ENCODE measurements at regions not wholly inside any gene's neighbourhood (a gene's known extent, or its start where the extent isn't known, plus 50 kb on each side); places are given as distances from the start of the nearest gene placed in this dataset.

DNA sequence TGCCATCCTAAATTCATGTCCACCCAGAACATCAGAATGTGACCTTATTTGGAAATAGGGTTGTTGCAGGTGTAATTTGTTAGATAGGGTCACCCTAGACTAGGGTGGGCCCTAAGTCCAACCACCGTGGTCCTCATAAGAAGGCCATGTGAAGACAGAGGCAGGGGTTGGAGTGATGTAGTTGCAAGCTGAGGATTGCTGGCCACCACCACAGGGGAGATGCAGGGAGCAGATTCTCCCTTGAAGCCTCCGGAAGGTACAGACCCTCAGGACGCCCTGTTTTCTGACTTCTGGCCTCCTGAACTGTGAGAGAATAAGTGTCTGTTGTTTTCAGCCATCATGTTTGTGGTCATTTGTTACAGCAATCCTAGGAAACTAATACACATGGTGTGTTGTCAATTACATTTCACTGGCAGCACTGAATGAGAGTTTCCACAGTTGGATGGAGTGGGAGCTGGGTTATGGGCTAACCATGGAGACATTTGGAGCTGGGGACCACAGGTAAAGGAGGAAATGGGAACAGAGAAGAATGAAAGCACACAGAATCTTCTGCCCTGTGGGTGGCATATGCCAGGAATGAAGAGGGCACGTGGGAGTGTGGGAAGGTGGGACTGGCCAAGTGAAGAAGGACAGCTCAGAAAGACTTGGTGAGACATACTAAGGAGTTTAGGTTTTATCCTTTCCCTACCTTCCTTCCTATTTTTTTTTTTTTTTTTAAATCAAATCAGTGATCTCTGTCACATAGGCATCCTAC, 266.0 kb downstream of the MYCN start:
- Histone ChIP-seq H3K4ac (ENCODE audit: low read depth, low read length) (no peak overlapping the region), H4K20me1 (ENCODE audit: insufficient read depth, low read length) (no peaks in the 10 kb centered on the region), H3K4me2 (ENCODE audit: low read depth, low read length) (no peak overlapping the region), H2AK9ac (replicated peaks; ENCODE audit: low read depth, low read length, poor library complexity) (no peak overlapping the region), H4K5ac (ENCODE audit: low read depth, low read length) (no peak overlapping the region), H2BK20ac (ENCODE audit: low read depth, low read length) (no peak overlapping the region), H3K14ac (replicated peaks; ENCODE audit: low read depth, low read length) (no peak overlapping the region), H3K23ac (ENCODE audit: low read depth, low read length) (no peak overlapping the region), H4K8ac (ENCODE audit: low read depth in 2 of 2, low read length in 2 of 2) (no peak overlapping the region), H3K4me3 (ENCODE audit: insufficient read depth, low read depth, low read length) (no peak overlapping the region), H2BK120ac (ENCODE audit: low read depth, low read length) (no peak overlapping the region), H4K91ac (ENCODE audit: insufficient read depth, low read depth, low read length) (no peak overlapping the region), H3K27ac (ENCODE audit: insufficient read depth, low read length) (no peak overlapping the region), H3K18ac (ENCODE audit: low read depth, low read length) (no peak overlapping the region), H3K9me3 (ENCODE audit: control insufficient read depth, insufficient read depth, low read length) (peaks cover 41% of the 10 kb centered on the region), H2BK5ac (ENCODE audit: low read depth, low read length, poor library complexity, severe bottlenecking) (no peak overlapping the region), H3K36me3 (ENCODE audit: control insufficient read depth, insufficient read depth, low read length) (no peaks in the 10 kb centered on the region), H3K4me1 (ENCODE audit: control insufficient read depth, insufficient read depth, low read length) (no peaks in the 10 kb centered on the region), H2AK5ac (ENCODE audit: low read depth, low read length) (no peak overlapping the region), H3K56ac (ENCODE audit: extremely low read depth, insufficient read depth, low read length) (no peak overlapping the region), H3K79me1 (ENCODE audit: low read depth in 1 of 2, low read length in 2 of 2) (no peaks in the 10 kb centered on the region), H2BK15ac (ENCODE audit: low read depth, low read length) (no peak overlapping the region), H3K27me3 (ENCODE audit: control insufficient read depth, insufficient read depth, low read length) (no peaks in the 10 kb centered on the region), H3K9ac (ENCODE audit: low read depth, low read length) (no peak overlapping the region), H2AFZ (replicated peaks; ENCODE audit: low read length, poor library complexity) (no peak overlapping the region), H3K9me1 (ENCODE audit: insufficient read depth, low read length) (no peaks in the 10 kb centered on the region)
- ChIA-PET CTCF (no interaction called here), POLR2A (ENCODE audit: unreplicated experiment) (no interaction called here)
- DNase-seq (no peak), ATAC-seq (ENCODE audit: low read depth) (no peak)
- no CpG with 5 or more reads among the region's 4 CpGs for WGBS, 2 experiments (ENCODE audit: extremely low coverage in 2 of 2, insufficient read length in 1 of 2)
- in situ Hi-C loops (cut with MboI; ENCODE audit: low sequenced_read_pairs) = no loop called here
- TF ChIP-seq SMC3 (IDR thresholded peaks at IDR 0.05; ENCODE audit: low read depth, low read length) (no peak), RAD21 (IDR thresholded peaks at IDR 0.05; ENCODE audit: low read length) (no peak), MAZ (IDR thresholded peaks at IDR 0.05; ENCODE audit: borderline replicate concordance, low read depth, low read length) (no peak), FOS (IDR thresholded peaks at IDR 0.05; ENCODE audit: low read depth, low read length) (no peak), NFE2L2 (IDR thresholded peaks at IDR 0.05; ENCODE audit: low read depth, low read length) (no peak), RCOR1 (IDR thresholded peaks at IDR 0.05; ENCODE audit: insufficient replicate concordance, low read length) (no peak), MAFK (IDR thresholded peaks at IDR 0.05; ENCODE audit: low read depth, low read length) (no peak), BHLHE40 (IDR thresholded peaks at IDR 0.05; ENCODE audit: low read depth, low read length) (no peak), RFX5 (IDR thresholded peaks at IDR 0.05; ENCODE audit: low read depth, low read length) (no peak), POLR2A (IDR thresholded peaks at IDR 0.05; ENCODE audit: low read depth, low read length) (no peak), MXI1 (IDR thresholded peaks at IDR 0.05; ENCODE audit: borderline replicate concordance, low read depth, low read length) (no peak), CEBPB (IDR thresholded peaks at IDR 0.05; ENCODE audit: low read depth, low read length) (no peak), CHD1 (IDR thresholded peaks at IDR 0.05; ENCODE audit: low read depth, low read length) (no peak)
- TF ChIP-seq, protein P1, sequence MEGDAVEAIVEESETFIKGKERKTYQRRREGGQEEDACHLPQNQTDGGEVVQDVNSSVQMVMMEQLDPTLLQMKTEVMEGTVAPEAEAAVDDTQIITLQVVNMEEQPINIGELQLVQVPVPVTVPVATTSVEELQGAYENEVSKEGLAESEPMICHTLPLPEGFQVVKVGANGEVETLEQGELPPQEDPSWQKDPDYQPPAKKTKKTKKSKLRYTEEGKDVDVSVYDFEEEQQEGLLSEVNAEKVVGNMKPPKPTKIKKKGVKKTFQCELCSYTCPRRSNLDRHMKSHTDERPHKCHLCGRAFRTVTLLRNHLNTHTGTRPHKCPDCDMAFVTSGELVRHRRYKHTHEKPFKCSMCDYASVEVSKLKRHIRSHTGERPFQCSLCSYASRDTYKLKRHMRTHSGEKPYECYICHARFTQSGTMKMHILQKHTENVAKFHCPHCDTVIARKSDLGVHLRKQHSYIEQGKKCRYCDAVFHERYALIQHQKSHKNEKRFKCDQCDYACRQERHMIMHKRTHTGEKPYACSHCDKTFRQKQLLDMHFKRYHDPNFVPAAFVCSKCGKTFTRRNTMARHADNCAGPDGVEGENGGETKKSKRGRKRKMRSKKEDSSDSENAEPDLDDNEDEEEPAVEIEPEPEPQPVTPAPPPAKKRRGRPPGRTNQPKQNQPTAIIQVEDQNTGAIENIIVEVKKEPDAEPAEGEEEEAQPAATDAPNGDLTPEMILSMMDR (conservative IDR thresholded peaks at IDR 0.05; ENCODE audit: low read depth, low read length) = no peak
- TF ChIP-seq, protein P2, sequence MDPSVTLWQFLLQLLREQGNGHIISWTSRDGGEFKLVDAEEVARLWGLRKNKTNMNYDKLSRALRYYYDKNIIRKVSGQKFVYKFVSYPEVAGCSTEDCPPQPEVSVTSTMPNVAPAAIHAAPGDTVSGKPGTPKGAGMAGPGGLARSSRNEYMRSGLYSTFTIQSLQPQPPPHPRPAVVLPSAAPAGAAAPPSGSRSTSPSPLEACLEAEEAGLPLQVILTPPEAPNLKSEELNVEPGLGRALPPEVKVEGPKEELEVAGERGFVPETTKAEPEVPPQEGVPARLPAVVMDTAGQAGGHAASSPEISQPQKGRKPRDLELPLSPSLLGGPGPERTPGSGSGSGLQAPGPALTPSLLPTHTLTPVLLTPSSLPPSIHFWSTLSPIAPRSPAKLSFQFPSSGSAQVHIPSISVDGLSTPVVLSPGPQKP (IDR thresholded peaks at IDR 0.05; ENCODE audit: borderline replicate concordance, low read depth, low read length) = no peak
- TF ChIP-seq, protein P3, sequence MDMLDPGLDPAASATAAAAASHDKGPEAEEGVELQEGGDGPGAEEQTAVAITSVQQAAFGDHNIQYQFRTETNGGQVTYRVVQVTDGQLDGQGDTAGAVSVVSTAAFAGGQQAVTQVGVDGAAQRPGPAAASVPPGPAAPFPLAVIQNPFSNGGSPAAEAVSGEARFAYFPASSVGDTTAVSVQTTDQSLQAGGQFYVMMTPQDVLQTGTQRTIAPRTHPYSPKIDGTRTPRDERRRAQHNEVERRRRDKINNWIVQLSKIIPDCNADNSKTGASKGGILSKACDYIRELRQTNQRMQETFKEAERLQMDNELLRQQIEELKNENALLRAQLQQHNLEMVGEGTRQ (IDR thresholded peaks at IDR 0.05; ENCODE audit: low read depth, low read length) = no peak
- BruUV-seq (replicated peaks) = no TSS peak
- dilution Hi-C loops (cut with HindIII; ENCODE audit: low sequenced_read_pairs, unreplicated experiment) = no loop called here
- intact Hi-C loops (cut with micrococcal nuclease) = no loop called here

All from IMR-90 (cell line).